GM18498 (cell line): ENCODE measurements at regions not wholly inside any gene's neighbourhood (a gene's known extent, or its start where the extent isn't known, plus 50 kb on each side); places are given as distances from the start of the nearest gene placed in this dataset.

Experiments used
- ATAC-seq: cut with Tn5 transposase; IDR thresholded peaks from one replicate; pipeline ENCODE4 v1.9.1; 2021; ENCODE audit warnings: mild to moderate bottlenecking, moderate library complexity; ENCODE audit not compliant: unreplicated experiment

DNA sequence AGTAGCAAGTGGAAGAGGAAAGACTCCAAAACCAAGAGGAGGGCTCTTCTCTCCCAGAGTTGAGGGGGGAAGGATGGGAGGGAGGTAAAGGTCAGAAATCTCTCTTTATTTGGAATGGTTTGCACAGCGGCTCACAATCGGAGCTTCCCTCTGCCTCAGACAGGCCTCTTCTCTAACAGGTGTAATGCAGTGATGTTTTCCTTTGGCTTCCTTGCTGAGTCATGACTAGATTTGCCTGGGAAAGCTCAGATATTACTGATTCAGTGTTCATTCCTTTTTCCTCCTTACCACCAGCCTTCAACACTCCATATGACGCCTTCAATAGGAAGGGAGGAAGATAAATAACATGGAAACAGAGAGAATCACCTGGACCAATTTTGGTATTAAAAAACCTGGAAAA, 136.6 kb downstream of the RNF152 start:
- ATAC-seq: no peak

DNA sequence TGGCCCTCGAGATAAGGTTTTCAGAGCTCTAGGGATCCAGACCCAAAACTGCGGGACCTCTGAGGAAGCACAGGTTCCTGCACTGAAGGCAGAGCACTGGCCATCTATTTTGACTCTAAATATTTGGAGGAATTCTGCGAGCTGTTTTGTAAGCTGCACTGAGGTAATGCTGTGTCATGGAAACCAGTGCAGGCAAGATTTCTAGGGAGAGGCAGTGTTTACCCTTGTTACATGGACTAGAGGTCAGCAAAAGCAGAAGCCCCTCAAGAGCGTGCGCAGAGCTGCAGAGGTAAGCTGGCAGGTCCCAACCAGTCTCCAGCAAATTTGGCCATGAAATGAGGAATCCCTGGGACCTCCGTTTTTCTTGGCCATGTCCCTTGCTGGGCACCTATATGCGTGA, 137.3 kb downstream of the RNF152 start:
- ATAC-seq: no peak

DNA sequence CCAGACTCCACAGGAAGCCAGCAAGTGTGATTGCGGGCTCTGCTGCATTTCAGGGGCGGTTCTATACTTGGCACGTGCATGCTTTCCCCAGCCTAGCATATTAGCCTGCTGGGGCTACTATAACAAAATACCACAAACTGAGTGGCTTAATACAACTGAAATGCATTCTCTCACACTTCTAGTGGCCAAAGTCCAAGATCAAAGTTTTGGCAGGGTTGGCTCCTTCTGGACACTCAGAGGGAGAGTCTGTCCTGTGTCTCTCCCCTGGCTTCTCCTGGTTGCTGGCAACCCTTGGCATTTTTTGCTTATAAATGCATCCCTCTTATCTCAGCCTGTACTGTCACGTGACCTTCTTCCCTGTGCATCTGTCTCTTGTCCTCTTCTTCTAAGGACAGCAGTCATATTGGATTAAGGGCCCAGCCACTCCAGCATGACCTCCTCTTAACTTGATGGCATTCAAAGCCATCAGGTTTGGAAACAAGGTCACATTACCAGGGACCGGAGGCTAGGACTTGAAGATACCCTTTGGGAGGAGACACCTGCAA, 138.7 kb downstream of the RNF152 start:
- ATAC-seq: no peak

DNA sequence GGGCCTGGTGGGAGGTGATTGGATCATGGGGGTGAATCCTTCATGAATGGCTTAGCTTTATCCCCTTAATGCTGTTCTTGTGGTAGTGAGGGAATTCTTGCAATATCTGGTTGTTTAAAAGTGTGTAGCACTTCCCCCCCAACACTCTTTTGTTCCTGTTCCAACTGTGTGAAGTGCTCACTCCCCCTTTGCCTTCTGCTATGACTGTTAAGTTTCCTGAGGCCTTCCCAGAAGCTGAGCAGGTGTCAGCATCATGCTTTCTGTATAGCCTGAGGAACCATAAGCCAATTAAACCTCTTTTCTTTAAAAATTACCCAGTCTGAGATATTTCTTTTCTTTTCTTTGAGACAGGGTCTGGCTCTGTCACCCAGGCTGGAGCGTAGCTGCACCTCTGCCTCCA, 139.4 kb downstream of the RNF152 start:
- no peak for ATAC-seq

DNA sequence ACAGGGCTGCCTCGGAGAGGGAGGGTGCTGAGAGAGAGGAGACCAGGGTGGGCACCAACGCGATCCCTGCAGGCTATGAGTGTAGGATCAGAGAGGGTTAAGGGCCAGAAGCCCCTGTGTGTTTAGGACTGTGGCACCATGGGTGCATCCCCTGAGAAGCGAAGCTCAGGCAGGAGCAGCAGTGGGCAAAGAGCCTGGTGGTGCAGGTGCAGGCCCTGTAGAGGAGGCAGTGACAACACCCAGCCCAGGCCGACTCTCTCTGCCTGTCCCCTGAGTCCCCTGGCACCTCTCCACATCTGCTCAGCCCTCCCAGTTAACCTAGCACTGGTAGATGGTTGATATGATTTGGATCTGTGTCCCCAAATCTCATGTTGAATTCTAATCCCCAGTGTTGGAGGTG, 139.8 kb downstream of the RNF152 start:
- no peak for ATAC-seq

DNA sequence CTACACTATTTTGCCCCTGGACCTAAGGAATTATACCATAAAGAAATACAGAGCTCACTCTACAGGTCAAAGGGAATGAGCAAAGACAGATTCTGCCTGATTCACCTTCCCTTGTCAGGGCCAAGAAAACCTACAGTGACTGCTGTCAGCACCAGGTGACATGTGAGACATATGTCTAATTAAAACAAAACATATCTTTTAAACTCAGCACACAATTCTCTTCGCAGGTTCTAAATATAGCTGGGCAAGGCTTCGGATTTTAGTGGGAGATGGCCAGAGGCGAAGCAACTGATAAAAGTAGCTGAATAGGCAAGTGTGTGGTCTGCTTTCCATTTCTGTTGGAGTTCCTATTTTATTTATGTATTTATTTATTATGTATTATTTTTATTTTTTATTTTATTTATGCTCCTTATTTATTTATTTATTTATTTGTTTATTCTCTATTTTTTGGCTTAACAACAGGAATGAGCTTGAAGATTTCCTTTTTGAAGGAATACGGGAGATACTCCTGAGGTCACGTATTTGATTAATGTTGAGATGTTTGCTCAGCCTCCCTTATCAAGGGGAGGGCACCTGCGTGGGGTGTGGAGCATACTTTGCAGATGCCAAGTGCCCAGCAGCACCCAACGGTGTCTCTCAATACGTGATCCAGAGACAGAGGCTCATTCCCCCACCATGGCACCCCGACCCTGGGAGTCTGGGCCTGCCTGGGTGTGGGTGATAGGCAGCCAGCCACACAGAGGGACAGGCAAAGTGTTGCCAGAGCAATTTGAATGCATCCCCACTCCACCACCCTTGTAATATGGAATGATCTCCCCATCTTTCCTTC, 141.8 kb downstream of the RNF152 start:
- ATAC-seq: no peak

DNA sequence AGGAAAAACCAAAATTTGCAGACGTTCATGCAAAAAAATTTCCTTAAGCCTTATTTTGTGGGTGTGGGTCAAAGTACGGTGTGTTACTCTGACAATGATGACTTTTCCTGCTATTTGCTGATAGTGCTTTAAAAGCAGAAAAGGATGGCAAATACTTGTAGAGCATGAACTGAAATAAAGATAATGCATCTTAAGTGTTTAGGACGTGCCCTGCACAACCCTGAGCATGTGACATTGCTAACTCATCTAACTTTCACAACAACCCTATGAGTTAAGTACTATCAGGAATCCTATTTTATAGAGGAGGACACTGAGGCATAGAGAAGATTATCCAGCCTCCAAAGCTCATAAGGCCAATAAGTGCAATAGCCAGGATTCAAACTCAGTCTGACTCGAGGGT, 143.3 kb downstream of the RNF152 start:
- ATAC-seq: no peak

DNA sequence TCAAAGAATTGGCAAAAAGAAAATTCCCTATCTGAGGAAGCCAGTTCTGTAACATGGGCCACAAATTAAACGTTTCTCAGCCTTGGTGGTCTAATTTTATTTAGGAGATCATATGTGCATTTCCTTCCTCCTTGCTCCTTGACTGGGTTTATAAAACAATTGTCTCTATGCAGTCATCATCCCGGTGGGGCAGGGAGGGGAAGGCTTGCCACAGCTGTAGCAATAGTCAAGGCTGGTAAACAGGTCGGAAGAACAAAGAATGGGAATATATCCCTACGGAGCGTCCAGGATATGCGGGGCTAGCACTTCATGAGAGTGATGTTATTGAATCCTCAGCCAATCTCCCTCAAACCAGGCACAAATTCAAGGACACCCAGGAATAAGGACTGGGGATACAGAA, 143.8 kb downstream of the RNF152 start:
- ATAC-seq: no peak

DNA sequence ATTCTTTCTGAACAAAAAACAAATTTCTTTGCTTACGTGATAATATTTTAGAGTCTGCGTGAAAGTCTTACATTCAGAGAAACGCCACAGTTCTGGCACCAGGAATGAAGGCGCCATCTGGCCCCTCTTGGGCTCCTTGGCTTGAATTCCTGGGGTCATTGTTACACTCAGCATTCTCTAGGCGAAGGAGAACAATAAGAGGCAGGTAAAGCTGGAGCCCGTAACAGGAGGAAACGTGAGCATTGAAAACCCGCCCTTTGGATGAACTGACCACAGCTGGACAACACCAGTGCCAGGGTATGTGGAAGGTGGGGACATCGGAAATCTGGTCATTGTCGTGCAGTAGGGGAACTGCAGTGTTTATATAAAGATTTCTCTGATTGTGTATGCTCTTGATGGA, 144.8 kb downstream of the RNF152 start:
- no peak for ATAC-seq

DNA sequence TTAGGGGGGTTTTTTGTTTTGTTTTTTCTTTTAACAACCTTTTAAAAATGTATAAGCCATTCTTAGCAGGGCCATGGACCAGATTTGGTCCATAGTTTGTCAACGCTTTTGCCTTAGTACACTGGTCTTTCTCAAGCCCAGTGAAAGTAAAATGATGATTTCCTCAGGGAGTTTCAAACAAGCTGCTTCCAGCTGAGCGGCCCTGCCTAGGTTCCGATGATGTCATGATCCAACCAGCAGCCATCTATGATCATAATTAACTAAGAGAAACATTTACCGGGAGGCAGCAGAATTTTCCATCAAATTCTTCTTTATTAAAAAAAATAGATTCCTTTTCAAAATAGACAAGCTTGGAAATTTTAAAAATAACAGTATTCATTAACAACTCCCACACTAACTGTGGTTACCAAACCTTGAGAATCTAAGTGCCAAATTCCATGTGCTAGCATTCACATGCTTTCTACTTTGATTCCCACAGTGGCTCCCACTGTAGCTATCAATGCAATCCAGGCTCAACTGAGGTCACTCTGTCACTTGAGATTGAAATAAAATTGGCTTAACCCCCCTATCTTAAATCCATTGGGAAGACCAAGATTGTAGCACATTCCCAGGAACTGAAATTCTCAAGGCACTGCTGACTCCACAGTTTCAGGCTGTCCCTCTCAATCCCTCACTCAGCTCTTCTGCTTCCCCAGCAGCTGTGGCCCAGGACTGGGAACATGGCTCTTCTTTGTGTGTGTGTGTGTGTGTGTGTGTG, 148.9 kb downstream of the RNF152 start:
- no peak for ATAC-seq

DNA sequence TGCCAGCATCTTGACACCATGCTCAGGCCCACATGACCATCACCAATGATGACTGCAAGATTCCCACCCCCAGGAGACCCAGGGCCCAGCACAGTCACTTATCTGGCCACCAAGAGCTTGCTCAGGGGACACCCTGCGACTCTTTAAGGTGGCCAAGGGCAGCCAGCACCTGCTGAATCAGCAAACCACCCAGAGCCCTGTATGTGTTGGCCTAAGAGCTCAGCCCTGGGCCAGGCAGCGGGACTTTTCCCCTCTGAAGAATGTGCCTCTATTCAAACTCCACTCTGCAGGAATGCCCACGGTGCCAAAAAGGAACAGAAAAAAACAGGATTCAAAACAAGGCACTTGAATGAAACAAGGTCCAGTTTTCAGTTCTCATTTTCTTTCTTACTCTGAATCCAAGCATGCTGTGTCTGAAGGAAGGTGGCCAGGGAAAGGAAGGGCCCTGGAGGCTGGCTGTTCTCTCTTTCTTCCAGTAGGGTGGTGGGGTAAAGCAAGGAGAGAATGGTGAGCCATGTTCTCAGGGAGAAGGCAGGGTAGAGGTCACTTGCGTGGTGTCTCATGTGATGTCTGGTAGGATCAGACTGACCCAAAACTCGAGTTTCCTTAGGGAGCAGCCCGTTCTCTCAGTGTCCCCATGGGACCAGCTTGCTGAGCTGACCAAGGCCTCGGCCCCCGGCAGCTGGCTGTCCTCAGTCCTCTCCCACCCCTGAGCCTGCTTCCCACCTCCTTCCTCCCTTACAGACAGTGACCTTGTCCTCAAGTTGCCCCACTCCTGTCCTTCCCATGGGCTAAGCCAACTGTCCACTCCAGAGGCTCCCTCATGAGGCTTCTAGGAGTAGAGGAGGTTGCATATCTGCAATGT, 150.0 kb downstream of the RNF152 start:
- no peak for ATAC-seq

DNA sequence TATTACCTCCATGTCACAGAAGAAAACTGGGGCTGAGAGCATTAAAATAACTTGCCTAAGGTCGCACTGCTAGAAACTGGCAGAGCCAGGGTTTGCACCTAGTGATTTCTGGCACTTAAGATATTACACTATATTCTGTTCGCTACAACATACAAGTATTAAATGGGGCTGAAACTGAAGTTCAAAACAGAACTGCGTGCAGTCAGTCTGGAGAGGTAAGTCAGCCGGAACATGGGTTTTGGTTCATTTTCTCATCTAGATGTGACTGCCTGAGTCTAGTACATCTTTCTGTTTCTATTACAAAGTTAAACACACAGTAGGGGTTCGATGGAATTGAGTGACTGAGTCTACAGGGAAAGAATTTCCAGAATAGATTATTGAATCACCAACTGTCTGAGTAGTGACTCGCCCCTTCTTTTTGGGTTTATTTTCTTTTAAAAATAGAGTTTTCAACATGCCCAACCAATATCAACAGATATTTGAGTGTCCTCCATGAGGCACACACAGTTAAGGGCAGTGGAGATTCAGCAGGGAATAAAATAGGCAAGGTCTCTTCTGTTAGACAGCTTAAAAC, 150.8 kb downstream of the RNF152 start:
- ATAC-seq: no peak

DNA sequence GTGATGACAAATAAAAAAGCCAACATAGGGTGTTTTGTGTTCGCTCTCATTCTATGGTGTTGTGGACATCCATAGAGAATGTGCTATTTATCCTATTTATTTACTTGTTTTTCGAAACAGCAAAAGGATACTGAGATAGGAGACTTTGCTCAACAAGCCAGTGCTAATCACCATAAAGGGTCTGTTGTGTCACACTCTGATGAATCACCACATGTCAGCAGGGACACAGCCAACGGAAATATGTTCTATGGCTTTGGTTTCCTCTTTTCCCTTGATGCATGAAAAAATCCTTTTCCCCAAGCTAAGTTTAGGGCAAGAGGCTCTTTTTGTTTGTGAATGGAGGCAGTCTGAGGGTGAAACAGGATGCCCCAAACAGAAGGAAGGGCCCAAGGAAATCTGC, 154.3 kb downstream of the RNF152 start:
- ATAC-seq: no peak

DNA sequence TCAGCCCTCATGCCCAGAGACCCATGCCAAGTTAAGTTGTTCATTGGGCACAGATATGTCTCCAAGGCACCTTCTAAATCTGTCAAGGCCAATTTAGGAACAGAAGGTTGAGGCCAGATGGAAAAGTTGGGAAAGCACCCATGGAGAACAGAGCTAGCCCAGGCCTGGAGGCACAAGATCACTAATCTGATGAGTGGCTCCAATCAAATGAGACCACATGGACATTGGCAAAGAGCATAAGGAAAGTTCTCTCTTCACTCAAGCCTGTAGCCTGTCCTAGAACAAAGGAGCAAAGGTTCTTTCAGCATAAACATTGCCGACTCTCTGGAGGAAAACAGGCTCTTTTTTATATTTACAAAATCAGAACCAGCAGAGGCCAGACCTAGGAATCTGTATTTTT, 154.8 kb downstream of the RNF152 start:
- ATAC-seq: no peak

DNA sequence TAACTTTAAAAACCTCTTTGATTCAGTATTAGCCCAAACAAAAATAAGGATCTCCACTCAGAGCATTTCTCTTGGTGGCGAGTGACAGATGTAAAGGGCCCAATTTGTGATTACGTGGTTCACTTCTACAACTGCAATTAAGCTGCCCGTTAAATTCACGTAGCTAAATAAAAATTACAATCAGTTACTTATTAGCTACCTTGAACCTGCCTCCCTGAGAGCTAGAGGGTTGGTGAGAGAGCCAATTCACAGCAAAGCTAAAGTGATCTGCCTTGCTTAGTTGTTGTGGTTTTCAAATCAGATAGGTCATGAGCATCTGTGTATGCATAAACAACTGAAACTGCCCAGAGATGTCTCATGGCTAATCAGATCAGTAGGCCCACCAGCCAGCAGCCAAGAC, 156.7 kb downstream of the RNF152 start:
- ATAC-seq: no peak

DNA sequence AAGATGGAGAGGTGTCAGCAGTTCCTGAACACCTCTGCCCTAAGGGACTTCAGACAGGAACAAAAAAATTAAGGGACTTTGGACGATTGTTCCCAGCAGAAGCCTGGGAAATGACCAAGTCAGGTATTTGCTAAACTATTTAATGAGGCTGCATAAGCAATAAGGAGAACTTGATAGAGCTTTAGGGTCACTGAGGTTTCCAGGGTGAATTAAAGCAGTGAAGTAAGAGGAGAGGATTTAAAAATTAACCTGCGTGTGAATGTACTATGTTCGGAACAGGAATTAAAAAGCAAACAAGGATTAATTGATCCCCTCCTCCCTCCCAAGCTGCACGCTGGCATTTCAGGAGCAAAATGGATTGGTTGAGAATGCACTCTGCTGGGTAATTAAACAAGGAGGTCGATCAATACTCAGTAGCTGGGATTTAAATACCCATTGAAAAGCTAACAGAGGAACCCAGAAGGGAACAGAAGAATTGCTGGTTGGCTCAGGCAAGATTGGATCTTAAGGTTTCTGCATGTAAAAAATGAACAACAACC, 157.2 kb downstream of the RNF152 start:
- no peak for ATAC-seq

DNA sequence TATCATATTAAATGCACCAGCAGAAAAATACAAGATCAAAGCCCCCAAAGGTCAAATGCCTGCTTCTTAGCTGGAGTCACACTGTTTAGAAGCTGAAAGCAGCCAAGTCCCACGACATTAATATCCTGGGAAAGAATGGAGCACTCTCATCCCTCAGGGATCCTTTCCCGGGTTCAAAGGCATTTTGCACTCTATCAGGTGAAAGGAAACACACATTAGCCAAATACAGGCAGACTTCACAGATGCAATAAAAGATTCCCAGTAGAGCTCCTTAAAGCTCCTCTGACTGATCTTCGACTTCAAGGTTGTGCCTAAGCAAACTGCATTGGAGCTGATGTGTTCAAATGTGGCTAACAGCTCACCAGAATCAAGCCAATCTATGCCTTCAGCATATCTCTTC, 158.4 kb downstream of the RNF152 start:
- no peak for ATAC-seq

DNA sequence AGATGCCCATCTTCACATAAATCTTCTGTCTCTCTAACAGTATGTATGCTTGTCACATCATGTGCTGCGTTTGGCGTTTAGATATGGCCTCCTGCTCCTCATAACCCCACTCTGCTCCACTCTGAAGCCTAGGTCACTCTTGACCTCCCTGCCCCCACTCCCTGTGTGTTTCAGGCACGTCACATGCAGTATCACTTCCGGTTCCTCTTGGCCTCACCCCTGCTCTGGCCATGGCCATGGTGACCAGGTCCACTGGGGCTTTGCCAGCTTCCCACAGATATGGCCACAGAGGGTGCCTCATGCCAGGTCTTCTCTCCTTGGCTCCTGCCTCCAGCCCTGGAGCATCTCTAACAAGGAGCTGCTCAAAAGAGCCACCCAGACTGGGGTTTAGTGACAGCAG, 160.0 kb downstream of the RNF152 start:
- ATAC-seq: no peak

DNA sequence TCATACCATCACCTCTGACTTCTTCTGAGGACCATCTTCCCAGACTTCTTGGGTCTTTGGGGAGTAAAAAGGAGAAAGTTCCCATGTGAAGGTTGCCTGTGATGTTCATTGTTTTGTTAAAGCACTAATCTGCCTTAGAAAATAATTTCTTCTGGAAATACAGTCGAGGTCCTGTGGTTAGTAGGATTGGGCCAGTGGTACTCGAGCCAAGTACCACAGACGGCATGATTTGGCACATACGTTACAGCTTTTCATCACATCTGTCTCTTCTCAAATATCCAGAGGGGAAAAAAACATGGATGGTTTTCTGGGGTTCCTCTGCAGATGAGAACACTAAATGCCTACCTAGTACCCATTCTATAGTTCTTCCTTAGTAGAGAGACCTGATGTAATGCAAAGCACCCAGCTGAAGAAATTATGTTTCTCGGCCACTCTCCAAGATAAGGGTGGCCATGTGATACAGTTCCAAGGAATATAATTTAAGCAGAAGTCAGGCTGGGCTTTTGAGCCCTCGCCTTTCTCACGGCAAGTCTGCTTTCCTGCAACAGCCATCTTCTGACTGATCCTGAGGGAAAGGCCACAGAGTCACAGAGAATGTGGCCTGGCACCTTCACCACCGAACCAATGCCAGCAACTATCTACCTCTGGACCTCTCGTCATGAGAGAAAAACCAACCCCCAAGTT, 161.0 kb downstream of the RNF152 start:
- no peak for ATAC-seq

DNA sequence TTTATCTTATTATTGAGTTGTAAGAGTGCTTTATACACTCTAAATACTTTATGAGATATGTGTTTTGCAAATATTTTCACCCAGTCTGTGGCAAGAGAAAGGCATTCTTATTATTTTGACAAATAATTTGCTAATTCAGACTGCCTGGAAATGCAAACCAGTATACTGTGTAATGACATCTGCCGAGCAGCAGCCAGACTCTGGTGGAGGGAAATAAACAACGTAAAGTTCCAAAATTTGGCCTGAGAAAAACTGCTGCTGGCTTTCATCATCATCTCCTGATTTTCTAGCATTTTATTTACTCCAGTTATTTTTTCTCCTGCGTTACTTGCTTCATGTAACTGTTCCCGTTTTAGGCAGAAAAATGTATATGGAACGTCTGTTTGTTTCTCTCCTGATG, 161.6 kb downstream of the RNF152 start:
- ATAC-seq: no peak
